Heart right ventricle (tissue), 16 donors: ENCODE measurements at regions not wholly inside any gene's neighbourhood (a gene's known extent, or its start where the extent isn't known, plus 50 kb on each side); places are given as distances from the start of the nearest gene placed in this dataset.

Experiments
- ATAC-seq, 8 donors: fragments of 200-7000 bp; cut with Tn5 transposase; one replicate each; pipeline ENCODE4 v1.9.1; 2020; ENCODE audit warnings: mild to moderate bottlenecking in 8 of 8, moderate library complexity in 8 of 8, moderate number of reproducible peaks in 1 of 8
- DNase-seq, 2 donors: peaks; one replicate each; pipeline ENCODE4 v3.0.0-alpha.2; 2020
- H3K27ac ChIP-seq, 10 donors: fragments of 200-600 bp; sonication (generic) in 2 of 10; one replicate each; pipeline versions ENCODE4 v1.5.0 to v1.8.0; 2020 to 2022; ENCODE audit warnings: mild to moderate bottlenecking in 3 of 10
- H3K27me3 ChIP-seq, 7 donors: fragments of 200-600 bp; one replicate each; pipeline ENCODE4 v1.8.0; 2021 to 2022; ENCODE audit warnings: mild to moderate bottlenecking in 2 of 7
- H3K36me3 ChIP-seq, 9 donors: fragments of 200-600 bp; sonication (generic) in 1 of 9; one replicate each; pipeline versions ENCODE4 v1.5.0 to v1.8.0; 2020 to 2022; ENCODE audit warnings: mild to moderate bottlenecking in 2 of 9
- H3K4me1 ChIP-seq, 9 donors: fragments of 200-600 bp; sonication (generic) in 1 of 9; one replicate each; pipeline versions ENCODE4 v1.5.0 to v1.8.0; 2020 to 2022; ENCODE audit warnings: mild to moderate bottlenecking in 4 of 9
- H3K4me3 ChIP-seq, 10 donors: fragments of 200-600 bp; sonication (generic) in 2 of 10; one replicate each; pipeline versions ENCODE4 v1.5.0 to v1.8.0; 2020 to 2022; ENCODE audit warnings: mild to moderate bottlenecking in 7 of 10, moderate library complexity in 2 of 10
- H3K9me3 ChIP-seq, 11 donors: fragments of 200-600 bp in 10 of 11; sonication (generic) in 2 of 11; one replicate each; pipeline versions ENCODE4 v1.5.0 to v1.8.0; 2013 to 2022; ENCODE audit warnings: mild to moderate bottlenecking in 2 of 11, control low read depth in 1 of 11, moderate library complexity in 1 of 11
- CTCF ChIP-seq, 9 donors: fragments of 200-600 bp; sonication (generic) in 2 of 9; IDR thresholded peaks; one replicate each; pipeline versions ENCODE4 v1.5.0 to v1.8.0; 2021 to 2022; ENCODE audit warnings: antibody characterized with exemption in 9 of 9, mild to moderate bottlenecking in 5 of 9, moderate library complexity in 1 of 9
- WGBS, 2 donors: extraction: QIAGEN DNeasy Blood & Tissue Kit; methylation state at CpG; one replicate each; pipeline ENCODE4 v1.1.7; 2013; ENCODE audit warnings: inconsistent platforms in 1 of 2; 5-methylcytosine and 5-hydroxymethylcytosine counted together
- intact Hi-C, 10 donors: fragments of 100-400 bp; cut with DNase I; formaldehyde crosslinking; loops; one replicate each; pipeline versions ENCODE4 v1.11.1 to v1.14.2; 2022
- donor health status: Arrhythmogenic right ventricular cardiomyopathy.
- donor health status: ischemic (EF 13 %, LVEDD 7.1; RV severe dilation, severe dysfunction).
- donor health status: healthy with polysubstance abuse.
- donor health status: DM: no; HTN: yes; CAD: no.
- donor health status: DM: no; HTN: no; CAD: no.
- donor health status: ischemic (EF 25% LVEDD 6.9; RV normal size, moderate dysfunction).
- donor health status: ischemic (EF 25% LVEDD 5.7; RV mildly dilated, moderate dysfunction).
- donor health status: healthy.
- donor health status: DM: yes; HTN: yes; CAD: no.
- donor health status: Ischemic cardiomyopathy.
- donor health status: ischemic (EF 35%, LVEDD 5.7; RV mildly dilated, moderate dysfunction).
- donor health status: nonischemic (EF 11% LVEDD 7.7; RV severe dilation, severe dysfunction).
- donor health status: DM: yes; HTN: yes; CAD: no.
- donor health status: PGD.
- donor health status: ischemic (EF 29% LVEDD 5.4; RV normal size, mild dysfunction).
- donor health status: nonischemic (EF 23%, LVEDD 6.1; RV moderate dilation, normal function).

- no peak for TF ChIP-seq CTCF (IDR thresholded peaks at IDR 0.05)
- H3K36me3 ChIP-seq, result no peaks in the 10 kb centered on the region
- no peak for DNase-seq
- no peaks in the 10 kb centered on the region for H3K27me3 ChIP-seq
- no peak overlapping the region for H3K4me3 ChIP-seq
- H3K27ac ChIP-seq, result no peak overlapping the region
- H3K9me3 ChIP-seq, result no peaks in the 10 kb centered on the region
- ATAC-seq, result no peak
- H3K4me1 ChIP-seq, result no peaks in the 10 kb centered on the region
- intact Hi-C loops, result no loop called here
- WGBS, 2 donors, result 78 to 81% methylated on average over 6 of the region's 6 CpGs
Observed at GRCh38 chr18:75527848-75528685, 100.6 kb upstream of the SMIM21 start.

- ATAC-seq (no peak), DNase-seq (no peak)
- intact Hi-C loops, result no loop called here
- no peaks in the 10 kb centered on the region for H3K27me3 ChIP-seq
- no peak overlapping the region for H3K27ac ChIP-seq
- no peak overlapping the region for H3K4me3 ChIP-seq
- WGBS, 2 donors, result 92 to 93% methylated on average over 6 of the region's 6 CpGs
- TF ChIP-seq CTCF (IDR thresholded peaks at IDR 0.05), result no peak
- no peaks in the 10 kb centered on the region for H3K4me1 ChIP-seq
- H3K9me3 ChIP-seq, result no peaks in the 10 kb centered on the region
- no peaks in the 10 kb centered on the region for H3K36me3 ChIP-seq
Observed at GRCh38 chr18:75526038-75526437, 98.5 kb upstream of the SMIM21 start.

- Histone ChIP-seq H3K4me1 (no peaks in the 10 kb centered on the region), H3K27me3 (no peaks in the 10 kb centered on the region), H3K9me3 (no peaks in the 10 kb centered on the region), H3K4me3 (no peak overlapping the region), H3K36me3 (no peaks in the 10 kb centered on the region), H3K27ac (no peak overlapping the region)
- intact Hi-C loops, result no loop called here
- DNase-seq, result no peak
- no peak for TF ChIP-seq CTCF (IDR thresholded peaks at IDR 0.05)
- WGBS, 2 donors, result 88 to 92% methylated on average over 7 of the region's 7 CpGs
- no peak for ATAC-seq
Observed at GRCh38 chr18:75525331-75525730, 97.8 kb upstream of the SMIM21 start.

GRCh38 chr18:75524841-75525240 lies 97.3 kb upstream of the SMIM21 start:
- H3K4me1 ChIP-seq, result no peaks in the 10 kb centered on the region
- no peak overlapping the region for H3K27ac ChIP-seq
- TF ChIP-seq CTCF (IDR thresholded peaks at IDR 0.05), result no peak
- no peaks in the 10 kb centered on the region for H3K36me3 ChIP-seq
- ATAC-seq, result no peak
- no peak overlapping the region for H3K4me3 ChIP-seq
- no peaks in the 10 kb centered on the region for H3K9me3 ChIP-seq
- 88 to 92% methylated on average over 7 of the region's 7 CpGs for WGBS, 2 donors
- intact Hi-C loops, result no loop called here
- DNase-seq, result no peak
- no peaks in the 10 kb centered on the region for H3K27me3 ChIP-seq
